ENCODE measurements at regions not wholly inside any gene's neighbourhood (a gene's known extent, or its start where the extent isn't known, plus 50 kb on each side); places are given as distances from the start of the nearest gene placed in this dataset.
A peak's percentile ranks its signal among the peaks of the same experiment; 100 is the strongest.

GRCh38 chr18:44467718-44468117, 213.0 kb upstream of the SETBP1 start:
- no peak for ATAC-seq

GRCh38 chr18:44473394-44474066, 207.2 kb upstream of the SETBP1 start:
- ATAC-seq: no peak

DNA sequence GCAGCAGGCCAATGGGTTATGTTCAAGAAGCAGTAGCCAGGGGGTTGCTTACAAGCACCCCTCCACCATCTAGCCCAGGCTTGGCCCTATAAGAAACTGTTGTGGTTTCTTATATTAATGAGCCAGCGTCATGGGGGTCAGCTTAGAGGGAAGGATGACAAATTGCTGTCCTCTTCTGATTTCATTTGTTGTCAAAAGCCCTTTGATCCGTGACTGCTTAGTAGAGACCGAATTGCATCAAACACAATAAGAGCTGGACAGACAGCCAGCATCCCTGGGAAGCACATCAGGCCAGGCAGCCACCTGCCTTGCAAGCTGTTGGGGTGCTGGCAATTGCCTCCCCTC, 206.6 kb upstream of the SETBP1 start:
- no peak for ATAC-seq

GRCh38 chr18:44474591-44474990, 206.1 kb upstream of the SETBP1 start:
- ATAC-seq: no peak

DNA sequence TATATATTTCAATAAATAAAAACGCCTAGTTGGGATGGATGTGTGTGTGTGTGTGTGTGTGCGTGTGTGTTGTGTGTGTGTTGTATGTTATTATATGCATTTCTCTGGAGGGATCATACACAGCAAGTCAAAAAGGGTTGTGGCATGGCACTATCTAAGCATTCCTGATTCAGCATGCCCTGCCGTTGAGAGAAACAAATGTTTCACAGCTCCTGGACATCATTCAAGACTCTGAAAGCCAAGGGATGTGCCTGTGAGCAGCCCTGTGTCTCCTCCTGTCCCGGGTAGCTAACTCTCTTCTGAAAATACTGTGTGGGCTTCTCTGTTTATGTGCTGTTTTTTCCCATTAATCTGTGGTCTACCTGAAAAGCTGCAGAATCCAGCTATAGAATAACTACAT, 197.9 kb upstream of the SETBP1 start:
- ATAC-seq: no peak

- ATAC-seq: no peak
These were observed 185.5 kb upstream of the SETBP1 start for GRCh38 chr18:44495151-44495550.

DNA sequence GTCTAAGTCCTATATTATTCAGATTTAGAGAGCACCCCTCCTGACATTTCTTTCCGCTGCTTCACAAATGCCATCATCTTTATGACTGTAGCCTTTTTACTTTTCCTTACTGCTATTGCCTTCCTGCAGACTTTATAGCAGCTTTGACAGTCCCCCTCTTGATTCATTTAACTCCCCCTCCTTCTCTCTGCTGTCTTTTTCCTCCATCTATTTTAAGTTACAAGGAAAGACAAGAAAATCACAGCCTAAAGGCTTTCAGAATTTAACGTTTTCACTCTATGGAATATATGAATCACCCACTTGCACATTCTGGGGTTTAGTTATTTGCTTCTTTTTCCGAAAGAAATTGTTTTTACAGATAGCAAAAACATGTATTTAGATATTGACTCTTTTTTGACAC, 183.4 kb upstream of the SETBP1 start:
- ATAC-seq: no peak

DNA sequence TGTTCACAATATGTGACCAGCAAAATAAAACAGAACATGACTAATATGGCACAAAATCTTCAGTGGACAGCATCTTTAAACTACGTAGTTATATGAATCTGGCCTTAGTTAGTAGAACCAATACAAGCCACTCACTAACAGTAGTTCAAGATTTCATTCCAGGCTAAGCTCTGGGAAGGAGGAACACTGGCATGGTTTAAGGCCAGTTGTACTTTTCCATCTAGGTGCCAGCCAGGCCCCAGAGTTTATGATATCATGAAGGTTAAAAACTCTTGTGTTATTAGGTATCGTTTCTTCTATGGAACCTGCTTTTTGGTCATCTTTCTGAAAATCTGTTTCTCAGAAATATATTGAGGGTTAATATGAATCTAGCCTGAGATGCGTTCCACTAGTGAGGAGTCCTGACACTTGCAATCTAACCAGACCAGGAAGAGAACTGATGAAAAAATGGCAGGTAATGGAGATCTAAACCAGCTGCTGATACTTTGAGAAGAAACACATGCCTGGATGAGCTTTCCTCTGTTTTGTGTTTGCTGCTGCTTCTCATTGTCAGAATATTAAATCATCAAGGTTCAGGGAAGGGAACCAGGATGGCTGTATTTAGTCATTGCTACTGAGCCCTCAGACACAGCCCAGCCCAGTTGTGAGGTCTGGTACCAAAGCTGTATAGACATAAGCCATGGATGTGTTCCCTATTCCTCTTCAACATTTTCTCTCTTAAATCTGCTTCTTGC, 182.8 kb upstream of the SETBP1 start:
- ATAC-seq: no peak

GRCh38 chr18:44500808-44501610, 179.7 kb upstream of the SETBP1 start:
- ATAC-seq: no peak

DNA sequence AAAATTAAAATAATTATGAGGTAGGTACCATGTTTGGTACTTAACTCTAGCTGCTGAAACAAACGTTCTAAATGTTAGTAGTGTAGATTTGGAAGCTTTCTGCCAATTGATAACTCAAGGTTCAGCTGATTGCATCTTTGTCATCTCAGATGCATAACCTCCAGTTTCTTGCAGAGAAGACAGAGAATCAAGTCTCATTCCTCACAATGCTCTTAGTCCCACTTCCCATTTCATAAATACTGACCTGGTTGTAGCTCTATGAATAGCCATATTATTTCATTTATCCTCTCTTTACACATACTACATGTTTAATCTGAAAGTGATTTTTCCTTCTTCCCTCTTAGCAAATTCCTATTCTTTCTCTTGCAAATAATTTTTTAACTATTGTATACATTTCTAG, 178.5 kb upstream of the SETBP1 start:
- ATAC-seq: no peak

DNA sequence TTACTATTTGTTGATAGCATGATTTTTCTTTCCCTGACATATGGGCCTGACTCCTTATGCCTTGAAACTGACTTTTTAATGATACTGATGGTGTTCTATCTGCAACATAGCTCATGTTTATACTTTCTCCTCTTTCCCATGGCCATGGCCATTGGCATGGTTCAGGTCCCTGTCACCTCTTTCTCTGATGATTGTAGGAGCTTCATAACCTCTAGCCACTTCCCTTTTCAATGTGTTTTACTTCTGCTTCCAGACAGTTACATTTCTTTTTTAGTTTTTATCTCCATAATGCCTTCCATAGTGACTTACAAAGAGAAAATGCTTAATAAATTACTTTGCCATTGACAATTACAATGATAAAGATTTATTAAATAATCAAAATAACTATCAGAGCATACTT, 177.9 kb upstream of the SETBP1 start:
- ATAC-seq: no peak

- ATAC-seq: no peak
These were observed 176.8 kb upstream of the SETBP1 start for GRCh38 chr18:44503854-44504253.

DNA sequence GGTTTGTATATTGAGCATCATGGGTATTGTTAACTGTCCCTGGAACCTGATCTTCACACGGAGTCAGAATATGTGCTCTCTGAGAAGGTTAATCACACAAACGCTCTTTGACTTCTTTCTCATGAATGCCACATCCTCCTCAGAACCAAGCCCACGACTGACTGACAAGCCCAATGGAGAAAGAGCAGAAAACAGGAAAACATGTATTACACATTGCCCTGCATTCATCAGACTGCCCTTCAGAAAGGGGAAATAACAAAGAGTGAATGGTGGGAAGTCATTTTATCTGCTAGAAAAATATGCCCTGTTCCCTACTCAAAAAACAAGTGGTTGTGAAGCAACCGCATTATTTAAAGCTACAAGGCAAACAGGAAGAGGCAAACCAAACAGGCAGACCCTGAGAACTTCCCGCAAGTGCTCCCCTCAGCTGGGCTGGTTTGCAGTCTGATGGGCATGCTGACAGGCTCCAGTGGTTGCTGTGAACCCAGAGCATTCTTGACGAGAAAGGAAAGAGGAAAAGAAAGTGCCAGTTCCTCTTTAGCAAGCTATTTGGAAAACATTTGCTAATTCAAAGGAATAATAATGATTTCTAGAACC, 172.9 kb upstream of the SETBP1 start:
- peak in 1 of 2 donors; percentile 49 for ATAC-seq

GRCh38 chr18:44508474-44508873, 172.2 kb upstream of the SETBP1 start:
- ATAC-seq: no peak

GRCh38 chr18:44509048-44509447, 171.6 kb upstream of the SETBP1 start:
- ATAC-seq: no peak

- no peak for ATAC-seq
These were observed 170.3 kb upstream of the SETBP1 start for GRCh38 chr18:44510390-44510789.

GRCh38 chr18:44513233-44513632, 167.5 kb upstream of the SETBP1 start:
- no peak for ATAC-seq

- no peak for ATAC-seq
These were observed 166.6 kb upstream of the SETBP1 start for GRCh38 chr18:44514106-44514505.

- ATAC-seq: no peak
These were observed 165.9 kb upstream of the SETBP1 start for GRCh38 chr18:44514766-44515165.

- ATAC-seq: no peak
These were observed 164.2 kb upstream of the SETBP1 start for GRCh38 chr18:44516450-44516849.

DNA sequence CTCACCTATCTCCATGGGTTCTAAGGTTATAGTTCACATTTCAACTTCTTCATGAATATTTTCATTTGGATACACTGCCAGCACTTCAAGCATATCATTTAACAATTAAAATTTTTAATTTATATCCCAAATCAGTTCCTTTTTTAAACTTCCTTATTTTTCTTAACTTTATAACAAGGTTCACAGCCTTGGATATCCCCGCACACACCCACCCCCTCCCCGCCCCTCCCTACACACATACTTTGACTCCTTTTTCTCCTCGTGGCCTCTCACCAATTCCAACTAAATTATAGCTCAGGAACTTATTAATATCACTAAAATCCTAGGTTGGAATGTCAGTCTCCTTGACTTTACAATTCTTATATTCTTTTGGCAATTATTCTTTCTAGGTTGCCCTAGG, 163.6 kb upstream of the SETBP1 start:
- ATAC-seq: no peak

DNA sequence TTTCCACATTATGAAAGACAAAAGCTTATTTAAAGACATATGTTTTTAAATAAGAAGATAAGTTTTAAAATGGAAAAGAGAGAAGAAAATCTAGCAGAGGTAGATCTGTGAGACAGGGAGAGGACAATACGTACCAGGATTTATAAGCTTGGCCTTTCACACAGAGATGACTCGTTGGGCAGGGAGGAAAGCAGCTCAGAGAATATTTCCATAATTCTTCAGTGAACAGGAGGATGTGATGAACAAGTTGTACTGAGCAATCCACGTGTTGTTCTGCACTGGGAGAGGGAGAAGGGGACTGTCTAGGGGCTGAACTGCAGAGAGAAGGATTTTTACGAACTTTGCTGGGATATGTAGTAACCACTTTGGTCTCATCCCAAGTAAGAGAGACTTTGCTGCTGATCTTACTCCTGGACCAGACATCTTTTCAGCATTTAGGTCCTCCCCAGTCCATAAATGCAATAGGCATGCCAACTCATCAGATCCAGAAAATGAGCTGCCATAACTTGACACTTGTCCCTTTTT, 162.5 kb upstream of the SETBP1 start:
- ATAC-seq: no peak

GRCh38 chr18:44518666-44519065, 162.0 kb upstream of the SETBP1 start:
- no peak for ATAC-seq
